Adrenal gland (tissue), 9 donors: ENCODE measurements at regions not wholly inside any gene's neighbourhood (a gene's known extent, or its start where the extent isn't known, plus 50 kb on each side); places are given as distances from the start of the nearest gene placed in this dataset.

Experiments
- DNase-seq, 7 donors: peaks; one replicate each; pipeline ENCODE4 v3.0.0-alpha.2; 2019 to 2020
- H3K27ac ChIP-seq, 5 donors: fragments of 200-600 bp; sonication (generic) in 4 of 5; 1 replicate in 3 of 5; 2 replicates in 2 of 5; pipeline versions ENCODE4 v1.5.1 to v1.8.0; 2016 to 2020; ENCODE audit warnings: mild to moderate bottlenecking in 1 of 5
- H3K27me3 ChIP-seq: fragments of 200-600 bp; 2 replicates; pipeline ENCODE4 v1.8.0; 2021
- H3K36me3 ChIP-seq, 2 donors: fragments of 200-600 bp; replicated peaks in 1 of 2; 1 replicate in 1 of 2; 2 replicates in 1 of 2; pipeline versions ENCODE4 v1.5.1 to v1.8.0; 2018 to 2022
- H3K4me1 ChIP-seq, 2 donors: fragments of 200-600 bp; replicated peaks in 1 of 2; 1 replicate in 1 of 2; 2 replicates in 1 of 2; pipeline versions ENCODE4 v1.5.1 to v1.8.0; 2018 to 2021
- H3K4me3 ChIP-seq, 4 donors: fragments of 200-600 bp; sonication (generic) in 3 of 4; one replicate each; pipeline ENCODE4 v1.5.1; 2016 to 2018
- H3K9me3 ChIP-seq, 3 donors: fragments of 200-600 bp; sonication (generic) in 1 of 3; replicated peaks in 1 of 3; 1 replicate in 2 of 3; 2 replicates in 1 of 3; pipeline versions ENCODE4 v1.5.1 to v1.8.0; 2016 to 2021
- POLR2A ChIP-seq, 2 donors: fragments of 450-650 bp; IDR thresholded peaks; one replicate each; pipeline ENCODE4 v1.6.1; 2017; ENCODE audit warnings: antibody characterized with exemption in 2 of 2, mild to moderate bottlenecking in 2 of 2, moderate library complexity in 1 of 2
- WGBS, 4 donors: extraction: QIAGEN DNeasy Blood & Tissue Kit in 2 of 4; methylation state at CpG; one replicate each; pipeline versions ENCODE4 v1.1.5 to v1.1.7; 2013 to 2017; 5-methylcytosine and 5-hydroxymethylcytosine counted together
- intact Hi-C, 2 donors: fragments of 100-400 bp; cut with DNase I; formaldehyde crosslinking; loops; one replicate each; pipeline versions ENCODE4 v1.14.1 to v1.15.0; 2022 to 2023
- TF ChIP-seq, protein P1 (sequence below), 6 experiments: fragments of 450-650 bp in 4 of 6; fragments of 200-600 bp in 2 of 6; sonication (generic) in 1 of 6; IDR thresholded peaks; 1 replicate in 5 of 6; 2 replicates in 1 of 6; pipeline versions ENCODE4 v1.5.1 to v1.8.0; 2016 to 2021; ENCODE audit warnings: antibody characterized with exemption in 6 of 6, mild to moderate bottlenecking in 2 of 6, moderate library complexity in 1 of 6
- donor health status: healthy with polysubstance abuse.
- donor health status: Bipolar disorder and iron deficiency.
- donor health status: DM: yes; HTN: yes; CAD: no.
- donor health status: DM: no; HTN: no; CAD: no.
- donor health status: DM: no; HTN: no; CAD: no.

DNA sequence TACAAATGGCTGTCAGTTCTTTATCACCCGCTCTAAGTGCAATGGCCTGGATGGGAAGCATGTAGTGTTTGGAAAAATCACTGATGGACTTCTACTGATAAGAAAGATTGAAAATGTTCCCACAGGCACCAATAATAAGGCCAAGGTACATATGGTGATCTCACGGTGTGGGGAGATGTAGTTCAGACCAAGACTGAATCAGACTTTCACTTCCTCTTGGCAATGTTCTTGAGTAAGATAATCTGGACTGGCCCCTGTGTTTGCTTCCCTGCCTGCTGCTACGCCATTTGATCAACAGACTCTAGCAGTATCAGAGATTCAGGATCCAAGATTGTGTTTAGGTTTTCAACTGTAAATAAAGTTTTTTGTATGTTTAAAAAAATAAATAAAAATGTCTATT, 682.2 kb upstream of the AMOT start:
- no peaks in the 10 kb centered on the region for H3K4me1 ChIP-seq
- H3K27ac ChIP-seq = no peak overlapping the region
- no peak for DNase-seq
- H3K27me3 ChIP-seq = no peaks in the 10 kb centered on the region
- H3K36me3 ChIP-seq = no peaks in the 10 kb centered on the region
- no peak for TF ChIP-seq POLR2A (IDR thresholded peaks at IDR 0.05)
- TF ChIP-seq, protein P1, sequence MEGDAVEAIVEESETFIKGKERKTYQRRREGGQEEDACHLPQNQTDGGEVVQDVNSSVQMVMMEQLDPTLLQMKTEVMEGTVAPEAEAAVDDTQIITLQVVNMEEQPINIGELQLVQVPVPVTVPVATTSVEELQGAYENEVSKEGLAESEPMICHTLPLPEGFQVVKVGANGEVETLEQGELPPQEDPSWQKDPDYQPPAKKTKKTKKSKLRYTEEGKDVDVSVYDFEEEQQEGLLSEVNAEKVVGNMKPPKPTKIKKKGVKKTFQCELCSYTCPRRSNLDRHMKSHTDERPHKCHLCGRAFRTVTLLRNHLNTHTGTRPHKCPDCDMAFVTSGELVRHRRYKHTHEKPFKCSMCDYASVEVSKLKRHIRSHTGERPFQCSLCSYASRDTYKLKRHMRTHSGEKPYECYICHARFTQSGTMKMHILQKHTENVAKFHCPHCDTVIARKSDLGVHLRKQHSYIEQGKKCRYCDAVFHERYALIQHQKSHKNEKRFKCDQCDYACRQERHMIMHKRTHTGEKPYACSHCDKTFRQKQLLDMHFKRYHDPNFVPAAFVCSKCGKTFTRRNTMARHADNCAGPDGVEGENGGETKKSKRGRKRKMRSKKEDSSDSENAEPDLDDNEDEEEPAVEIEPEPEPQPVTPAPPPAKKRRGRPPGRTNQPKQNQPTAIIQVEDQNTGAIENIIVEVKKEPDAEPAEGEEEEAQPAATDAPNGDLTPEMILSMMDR (IDR thresholded peaks at IDR 0.05) = no peak
- no peaks in the 10 kb centered on the region for H3K9me3 ChIP-seq
- intact Hi-C loops = no loop called here
- H3K4me3 ChIP-seq = no peak overlapping the region
- 63 to 83% (median 80%) methylated on average over 3 of the region's 3 CpGs for WGBS, 4 donors

DNA sequence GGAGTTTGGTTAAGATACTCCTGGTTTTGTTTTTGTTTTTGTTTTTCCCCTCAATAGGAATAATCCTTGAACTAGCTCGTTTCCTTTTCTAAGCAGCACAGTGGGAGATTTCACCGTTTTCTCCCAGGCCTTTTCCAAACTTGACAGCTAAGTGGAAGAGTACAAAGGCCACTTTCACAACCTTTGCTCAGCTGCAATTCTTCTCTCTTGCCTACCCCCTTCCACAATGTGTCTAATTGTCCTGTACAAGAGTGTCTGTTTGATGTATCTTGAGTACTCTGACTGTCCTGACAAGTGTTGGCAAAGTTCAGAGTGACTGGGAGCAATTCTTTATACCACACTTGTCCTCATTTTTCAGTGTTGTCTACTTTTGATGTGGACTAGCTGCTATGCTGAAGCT, 674.3 kb upstream of the AMOT start:
- TF ChIP-seq POLR2A (IDR thresholded peaks at IDR 0.05) = no peak
- TF ChIP-seq, protein P1 (IDR thresholded peaks at IDR 0.05) = no peak
- intact Hi-C loops = no loop called here
- H3K4me3 ChIP-seq = no peak overlapping the region
- DNase-seq = no peak
- H3K9me3 ChIP-seq = no peaks in the 10 kb centered on the region
- no peaks in the 10 kb centered on the region for H3K36me3 ChIP-seq
- H3K27ac ChIP-seq = no peak overlapping the region
- no peaks in the 10 kb centered on the region for H3K27me3 ChIP-seq
- WGBS, 4 donors = 25 to 64% (median 48%) methylated on average over 2 of the region's 2 CpGs
- H3K4me1 ChIP-seq = no peaks in the 10 kb centered on the region

DNA sequence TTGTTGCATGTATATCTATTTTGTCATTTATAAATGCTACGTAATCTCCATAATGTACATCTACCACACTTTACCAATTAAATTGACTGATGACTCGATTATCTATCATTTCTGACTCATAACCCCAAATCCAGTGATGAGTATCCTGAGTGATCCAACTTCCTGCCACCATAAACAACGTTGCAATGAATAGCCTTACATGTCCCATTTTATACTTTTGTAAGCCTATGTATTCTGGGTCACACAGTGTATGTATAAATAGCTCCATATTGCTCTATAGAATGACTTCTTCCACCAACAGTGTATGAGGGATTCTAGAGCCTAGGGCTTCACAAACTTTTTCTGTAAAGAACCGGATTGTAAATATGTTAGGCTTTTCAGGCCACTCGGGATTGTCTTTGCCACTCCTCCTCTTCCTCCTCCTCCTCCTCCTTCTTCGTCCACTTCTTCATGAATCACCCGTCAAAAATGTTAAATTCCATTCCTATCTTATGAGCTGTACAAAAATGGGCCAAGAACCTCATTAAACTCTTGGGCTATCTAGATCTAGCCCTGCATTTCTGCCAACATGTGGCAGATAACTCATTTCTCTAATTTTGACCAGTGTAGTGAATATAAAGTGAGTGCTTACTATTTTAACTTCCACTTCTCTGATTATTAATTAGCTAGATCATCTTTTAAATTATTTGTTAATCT, 672.2 kb upstream of the AMOT start:
- peak in 1 of 7 donors; percentile 2 for DNase-seq
- WGBS, 4 donors = 39 to 46% (median 41%) methylated on average over 7 of the region's 7 CpGs
- no peak for TF ChIP-seq POLR2A (IDR thresholded peaks at IDR 0.05)
- TF ChIP-seq, protein P1 (IDR thresholded peaks at IDR 0.05) = no peak
- H3K4me1 ChIP-seq = no peaks in the 10 kb centered on the region
- H3K4me3 ChIP-seq = no peak overlapping the region
- intact Hi-C loops = no loop called here
- no peaks in the 10 kb centered on the region for H3K9me3 ChIP-seq
- H3K27me3 ChIP-seq = no peaks in the 10 kb centered on the region
- H3K36me3 ChIP-seq = no peaks in the 10 kb centered on the region
- no peak overlapping the region for H3K27ac ChIP-seq

DNA sequence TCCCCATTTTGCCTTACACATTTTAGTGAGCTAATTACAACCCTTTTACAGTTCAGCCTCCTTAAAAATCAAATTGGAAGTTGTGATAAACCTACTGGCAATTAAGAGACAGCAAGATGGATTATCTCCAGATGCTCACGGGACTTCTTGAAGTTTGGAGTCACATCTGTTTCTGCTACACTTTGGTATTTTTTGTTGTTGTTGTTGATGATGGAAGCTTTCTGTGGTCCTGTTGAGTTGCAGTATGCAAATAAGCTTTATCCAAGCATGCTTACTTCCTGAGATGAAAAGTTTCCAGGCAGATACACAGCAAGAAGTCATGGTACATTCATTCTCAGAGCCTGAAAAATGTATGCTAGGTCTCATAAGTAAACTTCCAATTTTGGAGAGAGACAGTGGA, 670.0 kb upstream of the AMOT start:
- H3K36me3 ChIP-seq = no peaks in the 10 kb centered on the region
- no peaks in the 10 kb centered on the region for H3K27me3 ChIP-seq
- no peaks in the 10 kb centered on the region for H3K9me3 ChIP-seq
- WGBS, 4 donors = 40 to 77% (median 66%) methylated on average over 1 of the region's 1 CpG
- TF ChIP-seq, protein P1 (IDR thresholded peaks at IDR 0.05) = no peak
- TF ChIP-seq POLR2A (IDR thresholded peaks at IDR 0.05) = no peak
- intact Hi-C loops = no loop called here
- no peak for DNase-seq
- no peaks in the 10 kb centered on the region for H3K4me1 ChIP-seq
- H3K27ac ChIP-seq = no peak overlapping the region
- no peak overlapping the region for H3K4me3 ChIP-seq
